Kidney (tissue), 13 donors: ENCODE measurements at regions not wholly inside any gene's neighbourhood (a gene's known extent, or its start where the extent isn't known, plus 50 kb on each side); places are given as distances from the start of the nearest gene placed in this dataset.
A peak's percentile ranks its signal among the peaks of the same experiment; 100 is the strongest.

Experiments used
- DNase-seq, 5 donors: peaks; one replicate each; pipeline ENCODE4 v3.0.0-alpha.2; 2013 to 2020
- FAIRE-seq: peaks from 2 replicates; lab custom pipeline; 2012; peaks lifted over from hg19 to GRCh38; lab: Jason Lieb, UNC
- H3K27ac ChIP-seq, 2 donors: one replicate each; pipeline ENCODE4 v1.7.0; 2013; ENCODE audit warnings: low read depth in 2 of 2, low read length in 2 of 2, inconsistent platforms in 1 of 2
- H3K27me3 ChIP-seq: one replicate; pipeline ENCODE4 v1.7.1; 2013; ENCODE audit warnings: low read length, inconsistent platforms; ENCODE audit not compliant: control insufficient read depth, insufficient read depth
- H3K36me3 ChIP-seq, 3 donors: one replicate each; pipeline versions ENCODE4 v1.7.0 to v1.7.1; 2013; ENCODE audit warnings: low read length in 3 of 3, control low read depth in 1 of 3, inconsistent platforms in 1 of 3; ENCODE audit not compliant: insufficient read depth in 3 of 3, control insufficient read depth in 2 of 3
- H3K4me1 ChIP-seq, 3 donors: one replicate each; pipeline versions ENCODE4 v1.7.0 to v1.7.1; 2013; ENCODE audit warnings: low read length in 3 of 3, inconsistent platforms in 1 of 3, low read depth in 1 of 3; ENCODE audit not compliant: control insufficient read depth in 2 of 3, insufficient read depth in 2 of 3
- H3K4me3 ChIP-seq, 3 donors: one replicate each; pipeline versions ENCODE4 v1.7.0 to v1.8.1; 2013; ENCODE audit warnings: low read length in 3 of 3, control low read depth in 1 of 3, inconsistent platforms in 1 of 3
- H3K9ac ChIP-seq, 3 donors: one replicate each; pipeline versions ENCODE4 v1.7.0 to v1.7.1; 2013; ENCODE audit warnings: low read length in 3 of 3, control low read depth in 1 of 3, inconsistent platforms in 1 of 3
- H3K9me3 ChIP-seq, 3 donors: one replicate each; pipeline versions ENCODE4 v1.7.0 to v1.7.1; 2013; ENCODE audit warnings: low read length in 3 of 3, control low read depth in 1 of 3, inconsistent platforms in 1 of 3; ENCODE audit not compliant: control insufficient read depth in 2 of 3, insufficient read depth in 1 of 3
- CTCF ChIP-seq: IDR thresholded peaks from 3 replicates; pipeline ENCODE4 v1.5.1; 2012; ENCODE audit warnings: mild to moderate bottlenecking, moderate library complexity, borderline replicate concordance; ENCODE audit not compliant: insufficient read depth; ENCODE audit errors: extremely low read depth
- intact Hi-C: fragments of 100-400 bp; cut with DNase I; formaldehyde crosslinking; loops from one replicate; pipeline ENCODE4 v1.11.1; 2022
- donor health status: control.
- donor health status: control.
- donor health status: control.
- donor health status: control.
- donor health status: control.
- donor health status: DM: yes; HTN: yes; CAD: no.
- donor health status: Normal renal cell carcinoma (clear cell type).

GRCh38 chr7:415646-416525 lies 103.8 kb downstream of the PDGFA start:
- FAIRE-seq (no peak), DNase-seq (peak in 2 of 5 donors; percentile 34 to 48)
- no peaks in the 10 kb centered on the region for H3K4me1 ChIP-seq
- peaks cover 0 to 12% (median 3%) of the 10 kb centered on the region in 3 donors for H3K9me3 ChIP-seq
- no peak for TF ChIP-seq CTCF
- no peak overlapping the region for H3K9ac ChIP-seq
- no peaks in the 10 kb centered on the region for H3K36me3 ChIP-seq
- intact Hi-C loops: no loop called here
- no peak overlapping the region for H3K4me3 ChIP-seq
- no peaks in the 10 kb centered on the region for H3K27me3 ChIP-seq
- no peak overlapping the region for H3K27ac ChIP-seq

- no peaks in the 10 kb centered on the region for H3K4me1 ChIP-seq
- peak in 2 of 5 donors; percentile 32 to 53 for DNase-seq
- no peak overlapping the region for H3K9ac ChIP-seq
- no peaks in the 10 kb centered on the region for H3K27me3 ChIP-seq
- no peaks in the 10 kb centered on the region for H3K36me3 ChIP-seq
- intact Hi-C loops: no loop called here
- FAIRE-seq: no peak
- no peak for TF ChIP-seq CTCF
- no peak overlapping the region for H3K4me3 ChIP-seq
- no peak overlapping the region for H3K27ac ChIP-seq
- H3K9me3 ChIP-seq: peaks cover 0 to 12% (median 3%) of the 10 kb centered on the region in 3 donors
Measured at GRCh38 chr7:416761-417624, 102.7 kb downstream of the PDGFA start.

- FAIRE-seq: no peak
Measured at GRCh38 chr7:417625-417889, 102.1 kb downstream of the PDGFA start.

More at GRCh38 chr7:417625-417889, 102.1 kb downstream of the PDGFA start:
- H3K27me3 ChIP-seq: no peaks in the 10 kb centered on the region
- peaks cover 0 to 12% (median 3%) of the 10 kb centered on the region in 3 donors for H3K9me3 ChIP-seq
- peak in 2 of 5 donors; percentile 27 to 28 for DNase-seq
- no peak overlapping the region for H3K4me3 ChIP-seq
- H3K36me3 ChIP-seq: no peaks in the 10 kb centered on the region
- H3K4me1 ChIP-seq: no peaks in the 10 kb centered on the region
- intact Hi-C loops: no loop called here
- H3K9ac ChIP-seq: no peak overlapping the region
- no peak for TF ChIP-seq CTCF
- H3K27ac ChIP-seq: no peak overlapping the region
